H9 (cell line): ENCODE measurements at regions not wholly inside any gene's neighbourhood (a gene's known extent, or its start where the extent isn't known, plus 50 kb on each side); places are given as distances from the start of the nearest gene placed in this dataset.

Experiments
- DNase-seq: peaks from one replicate; pipeline ENCODE4 v3.0.0-alpha.2; 2017
- H2AFZ ChIP-seq: one replicate; pipeline ENCODE4 v1.6.1; 2013; ENCODE audit warnings: mild to moderate bottlenecking, low read length, control low read depth, moderate library complexity
- H2AK5ac ChIP-seq: 2 replicates; pipeline ENCODE4 v1.6.1; 2013; ENCODE audit warnings: low read length, control low read depth, mixed read lengths; ENCODE audit not compliant: insufficient read length
- H2BK120ac ChIP-seq: one replicate; pipeline ENCODE4 v1.6.1; 2013; ENCODE audit warnings: low read depth, mild to moderate bottlenecking, low read length, control low read depth, inconsistent platforms; ENCODE audit not compliant: poor library complexity, severe bottlenecking
- H2BK12ac ChIP-seq: 2 replicates; pipeline ENCODE4 v1.6.1; 2013; ENCODE audit warnings: low read length, control low read depth, mixed read lengths, low read depth; ENCODE audit not compliant: insufficient read length
- H2BK15ac ChIP-seq: 2 replicates; pipeline ENCODE4 v1.6.1; 2013; ENCODE audit warnings: low read depth, low read length, control low read depth
- H2BK20ac ChIP-seq: one replicate; pipeline ENCODE4 v1.6.1; 2013; ENCODE audit warnings: low read depth, mild to moderate bottlenecking, low read length, control low read depth, inconsistent platforms; ENCODE audit not compliant: poor library complexity, severe bottlenecking
- H2BK5ac ChIP-seq: 2 replicates; pipeline ENCODE4 v1.6.1; 2013; ENCODE audit warnings: low read length, control low read depth, mixed read lengths; ENCODE audit not compliant: insufficient read length
- H3K14ac ChIP-seq: 2 replicates; pipeline ENCODE4 v1.6.1; 2013; ENCODE audit warnings: low read length, control low read depth; ENCODE audit not compliant: insufficient read depth
- H3K18ac ChIP-seq: 2 replicates; pipeline ENCODE4 v1.6.1; 2013; ENCODE audit warnings: low read depth, mild to moderate bottlenecking, mixed read lengths, low read length, control low read depth; ENCODE audit not compliant: insufficient read length
- H3K23ac ChIP-seq: 2 replicates; pipeline ENCODE4 v1.6.1; 2013; ENCODE audit warnings: low read length, control low read depth, mixed read lengths, low read depth; ENCODE audit not compliant: insufficient read length
- H3K23me2 ChIP-seq: 2 replicates; pipeline ENCODE4 v1.6.1; 2013; ENCODE audit warnings: low read depth, mild to moderate bottlenecking, mixed read lengths, low read length, control low read depth; ENCODE audit not compliant: insufficient read length, poor library complexity, severe bottlenecking
- H3K27ac ChIP-seq: 2 replicates; pipeline ENCODE4 v1.5.1; 2013; ENCODE audit warnings: low read length, control low read depth, mixed read lengths, low read depth; ENCODE audit not compliant: insufficient read length
- H3K27me3 ChIP-seq: 2 replicates; pipeline ENCODE4 v1.6.1; 2013; ENCODE audit warnings: low read length, control low read depth, inconsistent platforms; ENCODE audit not compliant: insufficient read depth
- H3K4ac ChIP-seq: 2 replicates; pipeline ENCODE4 v1.6.1; 2013; ENCODE audit warnings: low read depth, mild to moderate bottlenecking, control low read depth, inconsistent platforms, low read length, moderate library complexity
- H3K4me1 ChIP-seq: 2 replicates; pipeline ENCODE4 v1.6.1; 2013; ENCODE audit warnings: low read length, control low read depth, inconsistent platforms; ENCODE audit not compliant: insufficient read depth
- H3K4me2 ChIP-seq: 2 replicates; pipeline ENCODE4 v1.6.1; 2013; ENCODE audit warnings: low read length, control low read depth, mixed read lengths; ENCODE audit not compliant: insufficient read length, insufficient read depth
- H3K56ac ChIP-seq: 2 replicates; pipeline ENCODE4 v1.6.1; 2013; ENCODE audit warnings: low read depth, mild to moderate bottlenecking, mixed read lengths, low read length, control low read depth; ENCODE audit not compliant: insufficient read length
- H3K79me1 ChIP-seq: 2 replicates; pipeline ENCODE4 v1.6.1; 2013; ENCODE audit warnings: low read depth, mild to moderate bottlenecking, moderate library complexity, low read length, control low read depth, inconsistent platforms; ENCODE audit not compliant: insufficient read depth, poor library complexity, severe bottlenecking
- H3K79me2 ChIP-seq: 2 replicates; pipeline ENCODE4 v1.6.1; 2013; ENCODE audit warnings: low read length, control low read depth, inconsistent platforms; ENCODE audit not compliant: insufficient read depth
- H3K9ac ChIP-seq: 2 replicates; pipeline ENCODE4 v1.6.1; 2013; ENCODE audit warnings: low read length, control low read depth, mixed read lengths; ENCODE audit not compliant: insufficient read length; ENCODE audit errors: extremely low read depth
- H3K9me3 ChIP-seq: one replicate; pipeline ENCODE4 v1.6.1; 2013; ENCODE audit warnings: low read depth, low read length, inconsistent platforms; ENCODE audit not compliant: control insufficient read depth
- H3T11ph ChIP-seq: one replicate; pipeline ENCODE4 v1.6.1; 2013; ENCODE audit warnings: mild to moderate bottlenecking, low read length, control low read depth, inconsistent platforms
- H4K20me1 ChIP-seq: one replicate; pipeline ENCODE4 v1.6.1; 2013; ENCODE audit not compliant: control insufficient read depth, insufficient read length, insufficient read depth
- H4K5ac ChIP-seq: 2 replicates; pipeline ENCODE4 v1.6.1; 2013; ENCODE audit warnings: low read depth, mild to moderate bottlenecking, mixed read lengths, low read length, control low read depth; ENCODE audit not compliant: insufficient read length
- H4K8ac ChIP-seq: replicated peaks from 2 replicates; pipeline ENCODE4 v1.6.1; 2013; ENCODE audit warnings: low read length, control low read depth, mixed read lengths, low read depth; ENCODE audit not compliant: insufficient read length
- H4K91ac ChIP-seq: 2 replicates; pipeline ENCODE4 v1.6.1; 2013; ENCODE audit warnings: low read depth, mild to moderate bottlenecking, moderate library complexity, mixed read lengths, low read length, control low read depth; ENCODE audit not compliant: insufficient read length
- H3K27ac Mint-ChIP-seq, 3 experiments: 2 replicates in 2 of 3; 3 replicates in 1 of 3; pipeline ENCODE4 v1.8.0; 2020 to 2021; ENCODE audit warnings: mixed read lengths in 3 of 3, mild to moderate bottlenecking in 1 of 3, moderate library complexity in 1 of 3
- H3K27me3 Mint-ChIP-seq: 2 replicates; pipeline ENCODE4 v1.8.0; 2021; ENCODE audit warnings: low read depth, mild to moderate bottlenecking, moderate library complexity, mixed read lengths
- H3K36me3 Mint-ChIP-seq, 3 experiments: 2 replicates in 2 of 3; 3 replicates in 1 of 3; pipeline ENCODE4 v1.8.0; 2020 to 2021; ENCODE audit warnings: low read depth in 3 of 3, mixed read lengths in 3 of 3; ENCODE audit not compliant: insufficient read depth in 1 of 3
- H3K4me1 Mint-ChIP-seq, 2 experiments: 2 replicates each; pipeline ENCODE4 v1.8.0; 2020; ENCODE audit warnings: mixed read lengths in 2 of 2
- H3K4me3 Mint-ChIP-seq, 2 experiments: 2 replicates in 1 of 2; 3 replicates in 1 of 2; pipeline ENCODE4 v1.8.0; 2020 to 2021; ENCODE audit warnings: mild to moderate bottlenecking in 2 of 2, mixed read lengths in 2 of 2, moderate library complexity in 1 of 2
- H3K9me3 Mint-ChIP-seq, 2 experiments: 2 replicates in 1 of 2; 3 replicates in 1 of 2; pipeline ENCODE4 v1.8.0; 2020; ENCODE audit warnings: mild to moderate bottlenecking in 2 of 2, mixed read lengths in 2 of 2, moderate library complexity in 1 of 2
- WGBS: extraction: QIAGEN DNeasy Blood & Tissue Kit; methylation state at CpG from one replicate; pipeline ENCODE4 v1.1.7; 2013; ENCODE audit warnings: missing lambda C conversion rate, low lambda C conversion rate, mixed read lengths; ENCODE audit not compliant: insufficient read length; ENCODE audit errors: extremely low coverage; 5-methylcytosine and 5-hydroxymethylcytosine counted together
- TF ChIP-seq, protein P1 (sequence below): fragments of 200-600 bp; sonication (generic); conservative IDR thresholded peaks from 3 replicates; pipeline ENCODE4 v1.8.0; 2021; ENCODE audit warnings: antibody characterized with exemption, mild to moderate bottlenecking

DNA sequence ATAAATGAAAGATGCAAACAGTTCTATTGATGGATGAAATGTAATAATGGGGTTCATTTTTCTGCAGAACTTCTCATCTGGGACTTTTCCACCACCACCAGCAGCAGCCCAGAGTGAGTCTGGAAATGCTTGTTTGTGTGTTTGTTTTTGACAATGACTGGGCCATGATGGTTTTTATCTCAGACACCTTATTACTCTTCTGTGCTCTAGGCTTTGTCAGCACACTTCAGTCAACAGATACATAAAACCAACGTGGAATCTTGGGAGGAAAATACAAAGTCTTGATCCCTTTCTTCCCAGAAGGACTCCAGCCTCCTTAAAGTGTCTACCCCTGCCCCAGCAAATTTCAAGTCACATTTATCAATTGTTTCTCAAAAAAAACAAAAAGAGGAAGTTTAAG lies 134.0 kb downstream of the MREG start:
- Histone ChIP-seq H3K18ac (no peak overlapping the region), H3T11ph (no peak overlapping the region), H2AFZ (no peak overlapping the region), H3K27me3 (no peaks in the 10 kb centered on the region), H3K27ac (no peak overlapping the region), H4K91ac (no peak overlapping the region), H3K14ac (no peak overlapping the region), H2AK5ac (no peak overlapping the region), H3K23ac (no peak overlapping the region), H2BK5ac (no peak overlapping the region), H2BK12ac (no peak overlapping the region), H4K20me1 (no peaks in the 10 kb centered on the region), H2BK120ac (no peak overlapping the region), H3K9ac (no peak overlapping the region), H4K5ac (no peak overlapping the region), H3K23me2 (no peaks in the 10 kb centered on the region), H3K9me3 (no peaks in the 10 kb centered on the region), H3K4me2 (no peak overlapping the region), H2BK20ac (no peak overlapping the region), H3K79me1 (no peaks in the 10 kb centered on the region), H3K56ac (no peak overlapping the region), H3K4me1 (no peaks in the 10 kb centered on the region), H3K4ac (no peak overlapping the region), H3K79me2 (no peaks in the 10 kb centered on the region), H4K8ac (no peak overlapping the region), H2BK15ac (no peak overlapping the region)
- Mint-ChIP-seq H3K36me3 (peaks cover 0 to 2% (median 0%) of the 10 kb centered on the region in 3 experiments; a peak in 2 of 7 replicates), H3K27ac (no peak overlapping the region), H3K4me3 (no peak overlapping the region), H3K9me3 (peaks cover 0 to 5% of the 10 kb centered on the region in 2 experiments; a peak in 3 of 5 replicates), H3K27me3 (0 out of 2 replicates have a peak, but pooled peaks cover 2% of the 10 kb centered on the region), H3K4me1 (peaks cover 0 to 11% of the 10 kb centered on the region in 2 experiments; a peak in 1 of 4 replicates)
- no CpG with 5 or more reads among the region's 1 CpG for WGBS
- DNase-seq, result no peak
- TF ChIP-seq, protein P1, sequence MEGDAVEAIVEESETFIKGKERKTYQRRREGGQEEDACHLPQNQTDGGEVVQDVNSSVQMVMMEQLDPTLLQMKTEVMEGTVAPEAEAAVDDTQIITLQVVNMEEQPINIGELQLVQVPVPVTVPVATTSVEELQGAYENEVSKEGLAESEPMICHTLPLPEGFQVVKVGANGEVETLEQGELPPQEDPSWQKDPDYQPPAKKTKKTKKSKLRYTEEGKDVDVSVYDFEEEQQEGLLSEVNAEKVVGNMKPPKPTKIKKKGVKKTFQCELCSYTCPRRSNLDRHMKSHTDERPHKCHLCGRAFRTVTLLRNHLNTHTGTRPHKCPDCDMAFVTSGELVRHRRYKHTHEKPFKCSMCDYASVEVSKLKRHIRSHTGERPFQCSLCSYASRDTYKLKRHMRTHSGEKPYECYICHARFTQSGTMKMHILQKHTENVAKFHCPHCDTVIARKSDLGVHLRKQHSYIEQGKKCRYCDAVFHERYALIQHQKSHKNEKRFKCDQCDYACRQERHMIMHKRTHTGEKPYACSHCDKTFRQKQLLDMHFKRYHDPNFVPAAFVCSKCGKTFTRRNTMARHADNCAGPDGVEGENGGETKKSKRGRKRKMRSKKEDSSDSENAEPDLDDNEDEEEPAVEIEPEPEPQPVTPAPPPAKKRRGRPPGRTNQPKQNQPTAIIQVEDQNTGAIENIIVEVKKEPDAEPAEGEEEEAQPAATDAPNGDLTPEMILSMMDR, result no peak
